ENCODE measurements at regions not wholly inside any gene's neighbourhood (a gene's known extent, or its start where the extent isn't known, plus 50 kb on each side); places are given as distances from the start of the nearest gene placed in this dataset.

- no peak overlapping the region for H3K4me3 ChIP-seq (ENCODE audit: control insufficient read depth in 1 of 7, extremely low read depth in 1 of 7, insufficient read depth in 4 of 7, low read depth in 2 of 7, low read length in 6 of 7)
- 82% methylated on average over 3 of the region's 3 CpGs for WGBS (ENCODE audit: insufficient coverage)
- no peak for DNase-seq
- H3K9me3 ChIP-seq (ENCODE audit: control extremely low read depth in 1 of 5, control insufficient read depth in 4 of 5, insufficient read depth in 2 of 5, low read depth in 1 of 5, low read length in 4 of 5) = no peaks in the 10 kb centered on the region
- CTCF ChIA-PET = interaction anchor here (0.8 to 4.5 kb wide), 6 partner anchors 9 to 279 kb away, joined by 3 to 35 read pairs (median 4); no protein-coding TSS in a partner anchor
- peaks cover 3 to 39% (median 12%) of the 10 kb centered on the region in 5 experiments for H3K27me3 ChIP-seq (replicated peaks in 2 of 5; ENCODE audit: control insufficient read depth in 4 of 5, insufficient read depth in 5 of 5, low read length in 4 of 5)
- no peaks in the 10 kb centered on the region for H3K36me3 ChIP-seq (ENCODE audit: control insufficient read depth in 4 of 4, insufficient read depth in 4 of 4, low read length in 3 of 4)
- POLR2A ChIA-PET = no interaction called here
- H3K4me1 ChIP-seq (ENCODE audit: control extremely low read depth in 1 of 4, control insufficient read depth in 4 of 4, insufficient read depth in 4 of 4, low read length in 3 of 4) = no peaks in the 10 kb centered on the region
- H3K27ac ChIP-seq (ENCODE audit: insufficient read depth in 1 of 2, low read depth in 1 of 2, low read length in 2 of 2, poor library complexity in 1 of 2, severe bottlenecking in 2 of 2) = no peak overlapping the region
These were observed 59.4 kb upstream of the VPREB1 start for GRCh38 chr22:22185217-22185616.

DNA sequence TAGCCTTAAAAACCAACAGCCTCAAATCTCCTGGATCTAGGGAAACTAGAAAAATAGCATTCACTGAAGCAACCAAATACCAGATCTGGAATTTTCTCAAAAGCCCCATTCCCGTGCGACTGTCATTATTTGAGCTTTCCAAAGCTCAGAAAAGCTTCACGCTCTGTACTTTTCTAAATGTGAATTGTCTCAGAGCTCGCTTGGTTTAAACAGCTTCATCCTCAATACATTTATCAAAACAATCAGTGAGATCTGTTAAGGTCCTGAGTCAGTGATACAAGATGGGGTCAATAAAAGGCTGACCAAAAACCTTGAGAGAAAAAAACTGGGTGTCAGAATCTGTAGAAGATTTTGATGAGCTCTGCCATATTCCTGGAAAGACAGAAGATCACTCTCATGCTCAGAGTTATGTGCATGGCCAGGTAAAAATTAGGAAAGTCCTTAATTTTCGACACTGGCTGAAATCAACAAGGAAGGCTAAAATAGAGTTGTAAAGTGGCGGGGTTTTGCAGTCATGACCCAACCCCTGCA is 60.2 kb upstream of the VPREB1 start:
- CTCF ChIA-PET = interaction anchor here (0.7 to 4.5 kb wide), 7 partner anchors 12 to 280 kb away, joined by 3 to 35 read pairs (median 3); no protein-coding TSS in a partner anchor
- Histone ChIP-seq H3K4me1 (ENCODE audit: control extremely low read depth in 1 of 4, control insufficient read depth in 4 of 4, insufficient read depth in 4 of 4, low read length in 3 of 4) (no peaks in the 10 kb centered on the region), H3K4me3 (ENCODE audit: control insufficient read depth in 1 of 7, extremely low read depth in 1 of 7, insufficient read depth in 4 of 7, low read depth in 2 of 7, low read length in 6 of 7) (no peak overlapping the region), H3K9me3 (ENCODE audit: control extremely low read depth in 1 of 5, control insufficient read depth in 4 of 5, insufficient read depth in 2 of 5, low read depth in 1 of 5, low read length in 4 of 5) (no peaks in the 10 kb centered on the region), H3K36me3 (ENCODE audit: control insufficient read depth in 4 of 4, insufficient read depth in 4 of 4, low read length in 3 of 4) (no peaks in the 10 kb centered on the region), H3K27ac (ENCODE audit: insufficient read depth in 1 of 2, low read depth in 1 of 2, low read length in 2 of 2, poor library complexity in 1 of 2, severe bottlenecking in 2 of 2) (no peak overlapping the region), H3K27me3 (replicated peaks in 2 of 5; ENCODE audit: control insufficient read depth in 4 of 5, insufficient read depth in 5 of 5, low read length in 4 of 5) (peaks cover 3 to 39% (median 13%) of the 10 kb centered on the region in 5 experiments)
- POLR2A ChIA-PET = no interaction called here
- DNase-seq = no peak
- 75% methylated on average over 4 of the region's 6 CpGs for WGBS (ENCODE audit: insufficient coverage)

DNA sequence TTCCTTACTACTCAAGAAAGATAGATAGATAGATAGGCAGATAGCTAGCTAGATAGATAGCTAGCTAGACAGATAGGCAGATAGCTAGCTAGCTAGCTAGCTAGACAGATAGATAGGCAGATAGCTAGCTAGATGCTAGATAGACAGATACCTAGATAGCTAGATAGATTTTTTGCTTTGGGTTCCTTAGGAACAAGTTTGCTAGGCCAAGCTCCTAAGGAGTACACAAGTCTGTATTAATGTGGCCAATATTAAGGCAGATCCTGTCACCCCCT is 61.7 kb upstream of the VPREB1 start:
- CTCF ChIA-PET = interaction anchor here (1.2 to 4.5 kb wide), 6 partner anchors 12 to 31 kb away, joined by 3 to 35 read pairs (median 4); no protein-coding TSS in a partner anchor
- Histone ChIP-seq H3K27ac (ENCODE audit: insufficient read depth in 1 of 2, low read depth in 1 of 2, low read length in 2 of 2, poor library complexity in 1 of 2, severe bottlenecking in 2 of 2) (no peak overlapping the region), H3K4me3 (ENCODE audit: control insufficient read depth in 1 of 7, extremely low read depth in 1 of 7, insufficient read depth in 4 of 7, low read depth in 2 of 7, low read length in 6 of 7) (no peak overlapping the region), H3K4me1 (ENCODE audit: control extremely low read depth in 1 of 4, control insufficient read depth in 4 of 4, insufficient read depth in 4 of 4, low read length in 3 of 4) (no peaks in the 10 kb centered on the region), H3K27me3 (replicated peaks in 2 of 5; ENCODE audit: control insufficient read depth in 4 of 5, insufficient read depth in 5 of 5, low read length in 4 of 5) (peaks cover 3 to 43% (median 14%) of the 10 kb centered on the region in 5 experiments), H3K36me3 (ENCODE audit: control insufficient read depth in 4 of 4, insufficient read depth in 4 of 4, low read length in 3 of 4) (no peaks in the 10 kb centered on the region), H3K9me3 (ENCODE audit: control extremely low read depth in 1 of 5, control insufficient read depth in 4 of 5, insufficient read depth in 2 of 5, low read depth in 1 of 5, low read length in 4 of 5) (no peaks in the 10 kb centered on the region)
- DNase-seq = no peak
- POLR2A ChIA-PET = no interaction called here

- H3K4me3 ChIP-seq (ENCODE audit: control insufficient read depth in 1 of 7, extremely low read depth in 1 of 7, insufficient read depth in 4 of 7, low read depth in 2 of 7, low read length in 6 of 7) = no peak overlapping the region
- H3K27ac ChIP-seq (ENCODE audit: insufficient read depth in 1 of 2, low read depth in 1 of 2, low read length in 2 of 2, poor library complexity in 1 of 2, severe bottlenecking in 2 of 2) = no peak overlapping the region
- H3K9me3 ChIP-seq (ENCODE audit: control extremely low read depth in 1 of 5, control insufficient read depth in 4 of 5, insufficient read depth in 2 of 5, low read depth in 1 of 5, low read length in 4 of 5) = no peaks in the 10 kb centered on the region
- ChIA-PET CTCF (interaction anchor here (1.2 to 4.5 kb wide), 4 partner anchors 12 to 18 kb away, joined by 3 to 35 read pairs (median 4); no protein-coding TSS in a partner anchor), POLR2A (no interaction called here)
- no peaks in the 10 kb centered on the region for H3K36me3 ChIP-seq (ENCODE audit: control insufficient read depth in 4 of 4, insufficient read depth in 4 of 4, low read length in 3 of 4)
- 93% methylated on average over 4 of the region's 7 CpGs for WGBS (ENCODE audit: insufficient coverage)
- DNase-seq = no peak
- H3K4me1 ChIP-seq (ENCODE audit: control extremely low read depth in 1 of 4, control insufficient read depth in 4 of 4, insufficient read depth in 4 of 4, low read length in 3 of 4) = no peaks in the 10 kb centered on the region
- H3K27me3 ChIP-seq (replicated peaks in 2 of 5; ENCODE audit: control insufficient read depth in 4 of 5, insufficient read depth in 5 of 5, low read length in 4 of 5) = peaks cover 3 to 43% (median 14%) of the 10 kb centered on the region in 5 experiments
These were observed 62.2 kb upstream of the VPREB1 start for GRCh38 chr22:22182218-22182989.

GRCh38 chr22:22181341-22181850 is 63.2 kb upstream of the VPREB1 start:
- POLR2A ChIA-PET = no interaction called here
- CTCF ChIA-PET = interaction anchor here (0.8 to 1.5 kb wide), 2 partner anchors 10 to 24 kb away, joined by 3 to 5 read pairs; no protein-coding TSS in a partner anchor
- Histone ChIP-seq H3K36me3 (ENCODE audit: control insufficient read depth in 4 of 4, insufficient read depth in 4 of 4, low read length in 3 of 4) (no peaks in the 10 kb centered on the region), H3K9me3 (ENCODE audit: control extremely low read depth in 1 of 5, control insufficient read depth in 4 of 5, insufficient read depth in 2 of 5, low read depth in 1 of 5, low read length in 4 of 5) (no peaks in the 10 kb centered on the region), H3K4me1 (ENCODE audit: control extremely low read depth in 1 of 4, control insufficient read depth in 4 of 4, insufficient read depth in 4 of 4, low read length in 3 of 4) (no peaks in the 10 kb centered on the region), H3K27ac (ENCODE audit: insufficient read depth in 1 of 2, low read depth in 1 of 2, low read length in 2 of 2, poor library complexity in 1 of 2, severe bottlenecking in 2 of 2) (no peak overlapping the region), H3K4me3 (ENCODE audit: control insufficient read depth in 1 of 7, extremely low read depth in 1 of 7, insufficient read depth in 4 of 7, low read depth in 2 of 7, low read length in 6 of 7) (no peak overlapping the region), H3K27me3 (replicated peaks in 2 of 5; ENCODE audit: control insufficient read depth in 4 of 5, insufficient read depth in 5 of 5, low read length in 4 of 5) (peaks cover 0 to 36% (median 14%) of the 10 kb centered on the region in 5 experiments)
- 100% methylated on average over 2 of the region's 3 CpGs for WGBS (ENCODE audit: insufficient coverage)
- DNase-seq = no peak

- no peak overlapping the region for H3K4me3 ChIP-seq (ENCODE audit: control insufficient read depth in 1 of 7, extremely low read depth in 1 of 7, insufficient read depth in 4 of 7, low read depth in 2 of 7, low read length in 6 of 7)
- H3K9me3 ChIP-seq (ENCODE audit: control extremely low read depth in 1 of 5, control insufficient read depth in 4 of 5, insufficient read depth in 2 of 5, low read depth in 1 of 5, low read length in 4 of 5) = no peaks in the 10 kb centered on the region
- no peaks in the 10 kb centered on the region for H3K36me3 ChIP-seq (ENCODE audit: control insufficient read depth in 4 of 4, insufficient read depth in 4 of 4, low read length in 3 of 4)
- no peak overlapping the region for H3K27ac ChIP-seq (ENCODE audit: insufficient read depth in 1 of 2, low read depth in 1 of 2, low read length in 2 of 2, poor library complexity in 1 of 2, severe bottlenecking in 2 of 2)
- H3K27me3 ChIP-seq (replicated peaks in 2 of 5; ENCODE audit: control insufficient read depth in 4 of 5, insufficient read depth in 5 of 5, low read length in 4 of 5) = peaks cover 0 to 30% (median 11%) of the 10 kb centered on the region in 5 experiments
- H3K4me1 ChIP-seq (ENCODE audit: control extremely low read depth in 1 of 4, control insufficient read depth in 4 of 4, insufficient read depth in 4 of 4, low read length in 3 of 4) = no peaks in the 10 kb centered on the region
- ChIA-PET POLR2A (no interaction called here), CTCF (interaction anchor here (0.8 to 1.5 kb wide), 3 partner anchors 9 to 283 kb away, joined by 3 to 5 read pairs (median 3); no protein-coding TSS in a partner anchor)
- DNase-seq = no peak
- 95% methylated on average over 3 of the region's 5 CpGs for WGBS (ENCODE audit: insufficient coverage)
These were observed 63.8 kb upstream of the VPREB1 start for GRCh38 chr22:22180738-22181285.

DNA sequence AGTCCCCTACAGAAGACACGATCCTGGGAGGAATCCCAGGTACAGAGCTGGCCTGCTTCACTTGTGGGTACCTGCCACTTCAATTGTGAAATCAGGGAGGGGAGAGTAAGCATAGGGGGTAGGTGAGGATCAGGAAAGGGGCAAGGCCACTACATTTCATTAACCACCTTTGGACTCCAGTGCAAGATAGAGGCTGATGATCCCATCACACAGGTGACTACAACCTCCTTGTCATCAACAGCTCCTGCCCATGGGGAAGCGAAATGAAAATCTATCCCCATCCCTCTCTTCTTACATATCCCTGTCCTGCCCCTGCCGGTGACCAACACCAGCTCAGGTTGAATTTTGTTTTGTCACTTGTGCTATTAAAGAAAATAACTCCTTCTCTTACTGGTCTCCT is 64.7 kb upstream of the VPREB1 start:
- POLR2A ChIA-PET = no interaction called here
- WGBS (ENCODE audit: insufficient coverage) = 86% methylated on average over 2 of the region's 3 CpGs
- Histone ChIP-seq H3K36me3 (ENCODE audit: control insufficient read depth in 4 of 4, insufficient read depth in 4 of 4, low read length in 3 of 4) (no peaks in the 10 kb centered on the region), H3K9me3 (ENCODE audit: control extremely low read depth in 1 of 5, control insufficient read depth in 4 of 5, insufficient read depth in 2 of 5, low read depth in 1 of 5, low read length in 4 of 5) (no peaks in the 10 kb centered on the region), H3K4me3 (ENCODE audit: control insufficient read depth in 1 of 7, extremely low read depth in 1 of 7, insufficient read depth in 4 of 7, low read depth in 2 of 7, low read length in 6 of 7) (no peak overlapping the region), H3K4me1 (ENCODE audit: control extremely low read depth in 1 of 4, control insufficient read depth in 4 of 4, insufficient read depth in 4 of 4, low read length in 3 of 4) (no peaks in the 10 kb centered on the region), H3K27ac (ENCODE audit: insufficient read depth in 1 of 2, low read depth in 1 of 2, low read length in 2 of 2, poor library complexity in 1 of 2, severe bottlenecking in 2 of 2) (no peak overlapping the region), H3K27me3 (replicated peaks in 2 of 5; ENCODE audit: control insufficient read depth in 4 of 5, insufficient read depth in 5 of 5, low read length in 4 of 5) (peaks cover 0 to 24% (median 9%) of the 10 kb centered on the region in 5 experiments)
- no peak for DNase-seq
- CTCF ChIA-PET = interaction anchor here (0.8 to 1.5 kb wide), 3 partner anchors 8 to 284 kb away, joined by 3 to 5 read pairs (median 4); no protein-coding TSS in a partner anchor

All from common myeloid progenitor, CD34-positive (primary cell).